OCI-LY3 (cell line): ENCODE measurements at regions not wholly inside any gene's neighbourhood (a gene's known extent, or its start where the extent isn't known, plus 50 kb on each side); places are given as distances from the start of the nearest gene placed in this dataset.

Experiments used
- H2AFZ ChIP-seq: fragments of 200-600, 300-600 bp; shearing (Covaris generic); 2 replicates; pipeline ENCODE4 v1.6.0; 2014; ENCODE audit warnings: antibody characterized with exemption, low read depth, low read length
- H3K27ac ChIP-seq: fragments of 200-600, 300-600 bp; sonication (generic); 2 replicates; pipeline ENCODE4 v1.5.1; 2014; ENCODE audit warnings: mild to moderate bottlenecking, low read length, moderate library complexity, mixed read lengths
- H3K27me3 ChIP-seq: fragments of 200-600, 300-600 bp; sonication (generic); 2 replicates; pipeline ENCODE4 v1.6.1; 2014; ENCODE audit warnings: low read depth, low read length, mixed read lengths
- H3K36me3 ChIP-seq: fragments of 200-600, 300-600 bp; sonication (generic); replicated peaks from 2 replicates; pipeline ENCODE3; 2014; ENCODE audit warnings: low read depth, low read length, mixed read lengths
- H3K4me1 ChIP-seq: fragments of 300-600, 200-600 bp; sonication (generic); 2 replicates; pipeline ENCODE4 v1.6.1; 2014; ENCODE audit warnings: low read length, mixed read lengths
- H3K4me2 ChIP-seq: fragments of 200-600, 300-600 bp; sonication (generic); 2 replicates; pipeline ENCODE4 v1.6.1; 2014; ENCODE audit warnings: low read length, mixed read lengths
- H3K4me3 ChIP-seq: fragments of 300-600, 200-600 bp; sonication (generic); 2 replicates; pipeline ENCODE4 v1.5.1; 2014; ENCODE audit warnings: antibody characterized with exemption, mild to moderate bottlenecking, low read length, moderate library complexity
- H3K79me2 ChIP-seq: fragments of 300-600, 200-600 bp; shearing (Covaris generic); 2 replicates; pipeline ENCODE4 v1.6.1; 2014; ENCODE audit warnings: mild to moderate bottlenecking, low read length, mixed read lengths
- H3K9ac ChIP-seq: fragments of 300-600, 200-600 bp; shearing (Covaris generic); 2 replicates; pipeline ENCODE4 v1.6.0; 2014; ENCODE audit warnings: mild to moderate bottlenecking, low read length, moderate library complexity
- H3K9me3 ChIP-seq: fragments of 200-600, 300-600 bp; shearing (Covaris generic); 2 replicates; pipeline ENCODE4 v1.6.1; 2014; ENCODE audit warnings: low read length, mixed read lengths; ENCODE audit not compliant: insufficient read depth
- H4K20me1 ChIP-seq: fragments of 200-600, 300-600 bp; sonication (generic); 2 replicates; pipeline ENCODE4 v1.6.1; 2016; ENCODE audit warnings: low read length, mixed read lengths; ENCODE audit not compliant: insufficient read depth
- CTCF ChIP-seq: fragments of 200-600, 300-600 bp; sonication (generic); IDR thresholded peaks from 2 replicates; pipeline ENCODE4 v1.5.1; 2014; ENCODE audit warnings: antibody characterized with exemption, low read length, low read depth
- EZH2phosphoT487 ChIP-seq: fragments of 200-600 bp; shearing (Covaris generic); IDR thresholded peaks from 2 replicates; pipeline ENCODE4 v1.6.1; 2018; ENCODE audit warnings: antibody characterized with exemption, mixed run types, low read depth

GRCh38 chr5:103427326-103427725, 135.3 kb downstream of the NUDT12 start:
- Histone ChIP-seq H3K4me3 (no peak overlapping the region), H3K4me2 (no peak overlapping the region), H3K27me3 (no peaks in the 10 kb centered on the region), H4K20me1 (no peaks in the 10 kb centered on the region), H3K27ac (no peak overlapping the region), H3K36me3 (no peaks in the 10 kb centered on the region), H3K9ac (no peak overlapping the region), H3K9me3 (no peaks in the 10 kb centered on the region), H2AFZ (no peak overlapping the region), H3K79me2 (no peaks in the 10 kb centered on the region), H3K4me1 (no peaks in the 10 kb centered on the region)
- TF ChIP-seq CTCF (no peak), EZH2phosphoT487 (no peak)

GRCh38 chr5:103425686-103426454, 136.7 kb downstream of the NUDT12 start:
- Histone ChIP-seq H3K9ac (no peak overlapping the region), H3K36me3 (no peaks in the 10 kb centered on the region), H2AFZ (no peak overlapping the region), H4K20me1 (no peaks in the 10 kb centered on the region), H3K27ac (no peak overlapping the region), H3K9me3 (no peaks in the 10 kb centered on the region), H3K4me3 (no peak overlapping the region), H3K4me2 (no peak overlapping the region), H3K4me1 (no peaks in the 10 kb centered on the region), H3K79me2 (no peaks in the 10 kb centered on the region), H3K27me3 (no peaks in the 10 kb centered on the region)
- no peak for TF ChIP-seq EZH2phosphoT487
- TF ChIP-seq CTCF, result no peak

GRCh38 chr5:103424453-103425205, 138.0 kb downstream of the NUDT12 start:
- Histone ChIP-seq H3K27ac (no peak overlapping the region), H2AFZ (no peak overlapping the region), H3K9ac (no peak overlapping the region), H3K36me3 (no peaks in the 10 kb centered on the region), H3K27me3 (no peaks in the 10 kb centered on the region), H3K4me1 (no peaks in the 10 kb centered on the region), H4K20me1 (no peaks in the 10 kb centered on the region), H3K4me2 (no peak overlapping the region), H3K79me2 (no peaks in the 10 kb centered on the region), H3K9me3 (no peaks in the 10 kb centered on the region), H3K4me3 (no peak overlapping the region)
- TF ChIP-seq CTCF, result no peak
- no peak for TF ChIP-seq EZH2phosphoT487

GRCh38 chr5:103424026-103424425, 138.6 kb downstream of the NUDT12 start:
- Histone ChIP-seq H3K4me1 (no peaks in the 10 kb centered on the region), H3K36me3 (no peaks in the 10 kb centered on the region), H3K27ac (no peak overlapping the region), H4K20me1 (no peaks in the 10 kb centered on the region), H3K4me3 (no peak overlapping the region), H2AFZ (no peak overlapping the region), H3K4me2 (no peak overlapping the region), H3K9ac (no peak overlapping the region), H3K9me3 (no peaks in the 10 kb centered on the region), H3K79me2 (no peaks in the 10 kb centered on the region), H3K27me3 (no peaks in the 10 kb centered on the region)
- TF ChIP-seq EZH2phosphoT487 (no peak), CTCF (no peak)
